Muscle layer of colon (tissue), 2 donors: ENCODE measurements at regions not wholly inside any gene's neighbourhood (a gene's known extent, or its start where the extent isn't known, plus 50 kb on each side); places are given as distances from the start of the nearest gene placed in this dataset.

Source experiments
- H3K27ac ChIP-seq: one replicate; pipeline ENCODE4 v1.7.0; 2013; ENCODE audit warnings: low read depth, mild to moderate bottlenecking, low read length, moderate library complexity
- H3K27me3 ChIP-seq, 2 donors: one replicate each; pipeline ENCODE4 v1.7.0; 2013; ENCODE audit warnings: low read length in 2 of 2, mild to moderate bottlenecking in 2 of 2; ENCODE audit not compliant: insufficient read depth in 2 of 2, control insufficient read depth in 1 of 2
- H3K36me3 ChIP-seq: one replicate; pipeline ENCODE4 v1.7.0; 2013; ENCODE audit warnings: mild to moderate bottlenecking, low read length; ENCODE audit not compliant: insufficient read depth
- H3K4me1 ChIP-seq: one replicate; pipeline ENCODE4 v1.7.0; 2013; ENCODE audit warnings: mild to moderate bottlenecking, low read length; ENCODE audit not compliant: insufficient read depth
- H3K4me3 ChIP-seq, 2 donors: one replicate each; pipeline ENCODE4 v1.7.0; 2013; ENCODE audit warnings: low read length in 2 of 2, low read depth in 1 of 2, mild to moderate bottlenecking in 1 of 2, moderate library complexity in 1 of 2
- H3K9ac ChIP-seq: one replicate; pipeline ENCODE4 v1.7.0; 2013; ENCODE audit warnings: low read length
- H3K9me3 ChIP-seq: one replicate; pipeline ENCODE4 v1.7.0; 2013; ENCODE audit warnings: mild to moderate bottlenecking, low read length
- donor health status: abdominal sarcoma.
- donor health status: Adenocarcinoma of cecum.

- Histone ChIP-seq H3K9ac (no peak overlapping the region), H3K27ac (no peak overlapping the region), H3K4me3 (no peak overlapping the region), H3K9me3 (no peaks in the 10 kb centered on the region), H3K4me1 (no peaks in the 10 kb centered on the region), H3K27me3 (no peaks in the 10 kb centered on the region), H3K36me3 (no peaks in the 10 kb centered on the region)
Observed at GRCh38 chr1:94679332-94680038, 137.9 kb upstream of the F3 start.

GRCh38 chr1:94678202-94678848 is 136.8 kb upstream of the F3 start:
- Histone ChIP-seq H3K27ac (no peak overlapping the region), H3K4me1 (no peaks in the 10 kb centered on the region), H3K36me3 (no peaks in the 10 kb centered on the region), H3K4me3 (no peak overlapping the region), H3K9ac (no peak overlapping the region), H3K9me3 (no peaks in the 10 kb centered on the region), H3K27me3 (no peaks in the 10 kb centered on the region)

GRCh38 chr1:94677714-94678113 is 136.2 kb upstream of the F3 start:
- Histone ChIP-seq H3K36me3 (no peaks in the 10 kb centered on the region), H3K9me3 (no peaks in the 10 kb centered on the region), H3K27ac (no peak overlapping the region), H3K27me3 (no peaks in the 10 kb centered on the region), H3K4me1 (no peaks in the 10 kb centered on the region), H3K4me3 (no peak overlapping the region), H3K9ac (no peak overlapping the region)

- H3K9me3 ChIP-seq, result no peaks in the 10 kb centered on the region
- H3K9ac ChIP-seq, result no peak overlapping the region
- no peaks in the 10 kb centered on the region for H3K4me1 ChIP-seq
- no peak overlapping the region for H3K27ac ChIP-seq
- no peaks in the 10 kb centered on the region for H3K36me3 ChIP-seq
- no peaks in the 10 kb centered on the region for H3K27me3 ChIP-seq
- H3K4me3 ChIP-seq, result no peak overlapping the region
Observed at GRCh38 chr1:94677087-94677486, 135.5 kb upstream of the F3 start.

GRCh38 chr1:94676686-94677085 is 135.1 kb upstream of the F3 start:
- H3K27ac ChIP-seq, result no peak overlapping the region

GRCh38 chr1:94675373-94675772 is 133.8 kb upstream of the F3 start:
- no peak overlapping the region for H3K27ac ChIP-seq
- no peaks in the 10 kb centered on the region for H3K9me3 ChIP-seq

More at GRCh38 chr1:94676686-94677085, 135.1 kb upstream of the F3 start:
- Histone ChIP-seq H3K36me3 (no peaks in the 10 kb centered on the region), H3K4me1 (no peaks in the 10 kb centered on the region), H3K27me3 (no peaks in the 10 kb centered on the region), H3K9ac (no peak overlapping the region), H3K9me3 (no peaks in the 10 kb centered on the region), H3K4me3 (no peak overlapping the region)

GRCh38 chr1:94674876-94675275 is 133.3 kb upstream of the F3 start:
- Histone ChIP-seq H3K36me3 (no peaks in the 10 kb centered on the region), H3K27me3 (no peaks in the 10 kb centered on the region), H3K9me3 (no peaks in the 10 kb centered on the region), H3K4me3 (no peak overlapping the region), H3K9ac (no peak overlapping the region), H3K4me1 (no peaks in the 10 kb centered on the region), H3K27ac (no peak overlapping the region)

More at GRCh38 chr1:94675373-94675772, 133.8 kb upstream of the F3 start:
- H3K36me3 ChIP-seq, result no peaks in the 10 kb centered on the region
- H3K27me3 ChIP-seq, result no peaks in the 10 kb centered on the region
- no peak overlapping the region for H3K9ac ChIP-seq
- no peaks in the 10 kb centered on the region for H3K4me1 ChIP-seq
- H3K4me3 ChIP-seq, result no peak overlapping the region

- H3K27ac ChIP-seq, result no peak overlapping the region
- H3K9ac ChIP-seq, result no peak overlapping the region
- H3K27me3 ChIP-seq, result no peaks in the 10 kb centered on the region
- no peaks in the 10 kb centered on the region for H3K36me3 ChIP-seq
- H3K4me1 ChIP-seq, result no peaks in the 10 kb centered on the region
- H3K9me3 ChIP-seq, result no peaks in the 10 kb centered on the region
- H3K4me3 ChIP-seq, result no peak overlapping the region
Observed at GRCh38 chr1:94672934-94673333, 131.4 kb upstream of the F3 start.

GRCh38 chr1:94672001-94672400 is 130.4 kb upstream of the F3 start:
- no peak overlapping the region for H3K27ac ChIP-seq
- H3K4me3 ChIP-seq, result no peak overlapping the region
- no peaks in the 10 kb centered on the region for H3K36me3 ChIP-seq
- no peaks in the 10 kb centered on the region for H3K9me3 ChIP-seq
- H3K27me3 ChIP-seq, result no peaks in the 10 kb centered on the region
- H3K9ac ChIP-seq, result no peak overlapping the region
- H3K4me1 ChIP-seq, result no peaks in the 10 kb centered on the region

GRCh38 chr1:94670273-94670672 is 128.7 kb upstream of the F3 start:
- Histone ChIP-seq H3K27me3 (no peaks in the 10 kb centered on the region), H3K9ac (no peak overlapping the region), H3K27ac (no peak overlapping the region), H3K36me3 (no peaks in the 10 kb centered on the region), H3K9me3 (no peaks in the 10 kb centered on the region), H3K4me1 (no peaks in the 10 kb centered on the region), H3K4me3 (no peak overlapping the region)

- H3K4me3 ChIP-seq, result no peak overlapping the region
- no peaks in the 10 kb centered on the region for H3K9me3 ChIP-seq
- H3K27ac ChIP-seq, result no peak overlapping the region
- H3K27me3 ChIP-seq, result no peaks in the 10 kb centered on the region
- H3K9ac ChIP-seq, result no peak overlapping the region
- H3K4me1 ChIP-seq, result no peaks in the 10 kb centered on the region
- no peaks in the 10 kb centered on the region for H3K36me3 ChIP-seq
Observed at GRCh38 chr1:94669198-94669597, 127.6 kb upstream of the F3 start.

GRCh38 chr1:94668528-94668927 is 127.0 kb upstream of the F3 start:
- Histone ChIP-seq H3K4me1 (no peaks in the 10 kb centered on the region), H3K36me3 (no peaks in the 10 kb centered on the region), H3K27me3 (no peaks in the 10 kb centered on the region), H3K27ac (no peak overlapping the region), H3K4me3 (no peak overlapping the region), H3K9ac (no peak overlapping the region), H3K9me3 (no peaks in the 10 kb centered on the region)
